Liver (tissue), 8 donors: ENCODE measurements at regions not wholly inside any gene's neighbourhood (a gene's known extent, or its start where the extent isn't known, plus 50 kb on each side); places are given as distances from the start of the nearest gene placed in this dataset.

Experiments used
- DNase-seq: peaks from one replicate; pipeline ENCODE4 v3.0.0-alpha.2; 2017; ENCODE audit warnings: low spot score
- H3K27ac ChIP-seq, 2 donors: one replicate each; pipeline ENCODE4 v1.7.0; 2013; ENCODE audit warnings: inconsistent platforms in 2 of 2, low read length in 2 of 2, control low read depth in 1 of 2, low read depth in 1 of 2, mild to moderate bottlenecking in 1 of 2
- H3K27me3 ChIP-seq, 4 donors: one replicate each; pipeline versions ENCODE4 v1.6.1 to v1.7.0; 2013; ENCODE audit warnings: low read length in 3 of 4, inconsistent platforms in 1 of 4, mild to moderate bottlenecking in 1 of 4, moderate library complexity in 1 of 4; ENCODE audit not compliant: control insufficient read depth in 4 of 4, insufficient read depth in 4 of 4
- H3K36me3 ChIP-seq, 4 donors: one replicate each; pipeline versions ENCODE4 v1.6.1 to v1.7.0; 2013; ENCODE audit warnings: low read length in 3 of 4, mild to moderate bottlenecking in 3 of 4, low read depth in 1 of 4, moderate library complexity in 1 of 4; ENCODE audit not compliant: control insufficient read depth in 4 of 4, insufficient read depth in 3 of 4
- H3K4me1 ChIP-seq, 4 donors: one replicate each; pipeline versions ENCODE4 v1.6.1 to v1.7.0; 2013; ENCODE audit warnings: low read length in 3 of 4, mild to moderate bottlenecking in 3 of 4, moderate library complexity in 1 of 4; ENCODE audit not compliant: control insufficient read depth in 4 of 4, insufficient read depth in 4 of 4
- H3K4me3 ChIP-seq, 3 donors: one replicate each; pipeline versions ENCODE4 v1.6.1 to v1.7.0; 2013; ENCODE audit warnings: low read length in 3 of 3, control low read depth in 1 of 3, low read depth in 1 of 3, mild to moderate bottlenecking in 1 of 3
- H3K9ac ChIP-seq, 2 donors: one replicate each; pipeline ENCODE4 v1.7.0; 2013; ENCODE audit warnings: low read length in 2 of 2, mild to moderate bottlenecking in 2 of 2, moderate library complexity in 2 of 2, control low read depth in 1 of 2, low read depth in 1 of 2
- H3K9me3 ChIP-seq, 4 donors: one replicate each; pipeline versions ENCODE4 v1.6.1 to v1.7.0; 2013; ENCODE audit warnings: low read length in 3 of 4; ENCODE audit not compliant: control insufficient read depth in 4 of 4
- ATF3 ChIP-seq: IDR thresholded peaks from 2 replicates; pipeline ENCODE4 v1.6.1; 2016; ENCODE audit warnings: antibody characterized with exemption
- EGR1 ChIP-seq, 2 donors: IDR thresholded peaks; 2 replicates each; pipeline ENCODE4 v1.6.1; 2016 to 2018; ENCODE audit warnings: antibody characterized with exemption in 2 of 2, low read depth in 2 of 2
- FOXA1 ChIP-seq: IDR thresholded peaks from 2 replicates; pipeline ENCODE4 v1.6.1; 2016; ENCODE audit warnings: antibody characterized with exemption
- HNF4A ChIP-seq, 2 donors: conservative IDR thresholded peaks; 2 replicates each; pipeline ENCODE4 v1.6.1; 2016; ENCODE audit warnings: antibody characterized with exemption in 2 of 2, mild to moderate bottlenecking in 2 of 2
- JUND ChIP-seq, 2 donors: IDR thresholded peaks; 2 replicates each; pipeline ENCODE4 v1.6.1; 2016; ENCODE audit warnings: antibody characterized with exemption in 2 of 2
- MAX ChIP-seq: IDR thresholded peaks from 2 replicates; pipeline ENCODE4 v1.6.1; 2016; ENCODE audit warnings: antibody characterized with exemption
- NR2F2 ChIP-seq: IDR thresholded peaks from 2 replicates; pipeline ENCODE4 v1.6.1; 2016; ENCODE audit warnings: antibody characterized with exemption
- RXRA ChIP-seq, 2 donors: IDR thresholded peaks; 2 replicates each; pipeline ENCODE4 v1.6.1; 2017 to 2018; ENCODE audit warnings: antibody characterized with exemption in 2 of 2, mild to moderate bottlenecking in 1 of 2
- TAF1 ChIP-seq: conservative IDR thresholded peaks from 2 replicates; pipeline ENCODE4 v1.6.1; 2016; ENCODE audit warnings: antibody characterized with exemption, mild to moderate bottlenecking
- WGBS: extraction: QIAGEN DNeasy Blood & Tissue Kit; methylation state at CpG from one replicate; pipeline ENCODE4 v1.1.7; 2013; 5-methylcytosine and 5-hydroxymethylcytosine counted together
- TF ChIP-seq, protein P1 (sequence below): IDR thresholded peaks from 2 replicates; pipeline ENCODE4 v1.6.1; 2016; ENCODE audit warnings: antibody characterized with exemption, mild to moderate bottlenecking
- TF ChIP-seq, protein P2 (sequence below): fragments of 150-350 bp; IDR thresholded peaks from 2 replicates; pipeline ENCODE4 v1.5.1; 2017; ENCODE audit warnings: improper control_type of control experiment, low read depth, low read length; ENCODE audit not compliant: missing input control
- donor health status: healthy.
- donor health status: healthy.
- donor health status: healthy.
- donor health status: healthy.
- donor health status: healthy.

DNA sequence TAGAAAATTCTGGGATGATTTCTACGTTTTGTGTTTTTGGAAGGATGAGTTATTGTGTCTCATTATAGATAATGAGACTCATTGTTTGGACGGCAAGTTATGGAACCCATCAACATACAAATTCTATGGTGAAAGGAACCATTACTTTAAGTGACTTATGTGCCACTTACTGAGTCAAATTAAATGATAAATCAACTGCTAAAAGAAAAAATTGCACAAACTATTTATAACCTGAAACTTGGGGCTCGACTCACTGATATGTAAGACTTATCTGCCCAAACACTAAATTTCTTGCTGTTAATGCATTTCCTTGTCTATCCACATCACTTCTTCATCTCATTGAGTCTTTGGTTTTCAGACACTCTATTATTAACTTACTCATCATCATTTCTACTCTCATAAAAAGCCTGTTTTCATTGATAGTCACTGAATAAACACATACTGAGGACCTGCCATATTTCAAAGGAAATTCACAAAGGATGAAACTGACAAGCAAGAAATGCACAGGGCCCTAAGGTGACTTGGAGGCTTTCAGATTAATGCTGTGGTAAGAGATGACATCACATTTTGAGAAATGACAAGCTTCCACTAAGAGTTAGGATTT lies 872.7 kb upstream of the ADAMTS5 start:
- H3K4me1 ChIP-seq, result no peaks in the 10 kb centered on the region
- H3K9me3 ChIP-seq, result no peaks in the 10 kb centered on the region
- no peaks in the 10 kb centered on the region for H3K27me3 ChIP-seq
- H3K4me3 ChIP-seq, result no peak overlapping the region
- TF ChIP-seq MAX (no peak), ATF3 (no peak), EGR1 (IDR thresholded peaks at IDR 0.05; ENCODE audit: low read depth in 2 of 2) (no peak), TAF1 (no peak)
- no peak for DNase-seq
- no peaks in the 10 kb centered on the region for H3K36me3 ChIP-seq
- no peak overlapping the region for H3K27ac ChIP-seq
- H3K9ac ChIP-seq, result no peak overlapping the region
- WGBS, result 85% methylated on average over 3 of the region's 3 CpGs

DNA sequence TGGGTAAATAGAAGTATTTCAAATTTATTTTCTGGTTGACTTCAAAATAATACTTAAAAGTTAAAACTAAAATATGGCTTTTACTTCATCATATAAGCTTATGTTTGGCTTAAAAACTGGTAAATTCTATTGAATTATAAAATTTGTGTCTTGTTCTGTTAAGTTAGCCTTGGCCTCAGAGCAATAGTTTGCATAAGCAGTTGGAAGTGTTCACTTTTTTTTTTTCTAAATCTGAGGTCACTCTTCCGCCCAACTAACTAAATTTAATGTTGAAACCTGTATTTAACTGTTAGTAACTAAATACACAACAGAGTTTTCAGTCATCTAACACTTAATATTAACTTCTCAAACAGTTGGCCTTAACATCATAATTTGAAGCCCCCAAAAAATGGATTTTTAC lies 871.7 kb upstream of the ADAMTS5 start:
- H3K4me1 ChIP-seq, result no peaks in the 10 kb centered on the region
- H3K27me3 ChIP-seq, result no peaks in the 10 kb centered on the region
- 49% methylated on average over 1 of the region's 1 CpG for WGBS
- no peaks in the 10 kb centered on the region for H3K9me3 ChIP-seq
- no peak overlapping the region for H3K27ac ChIP-seq
- no peak for DNase-seq
- H3K36me3 ChIP-seq, result no peaks in the 10 kb centered on the region
- H3K9ac ChIP-seq, result no peak overlapping the region
- no peak overlapping the region for H3K4me3 ChIP-seq
- TF ChIP-seq HNF4A (conservative IDR thresholded peaks at IDR 0.05) (peak in 1 of 2 donors; percentile 20), RXRA (IDR thresholded peaks at IDR 0.05) (peak in 1 of 2 donors; percentile 15), MAX (no peak)

DNA sequence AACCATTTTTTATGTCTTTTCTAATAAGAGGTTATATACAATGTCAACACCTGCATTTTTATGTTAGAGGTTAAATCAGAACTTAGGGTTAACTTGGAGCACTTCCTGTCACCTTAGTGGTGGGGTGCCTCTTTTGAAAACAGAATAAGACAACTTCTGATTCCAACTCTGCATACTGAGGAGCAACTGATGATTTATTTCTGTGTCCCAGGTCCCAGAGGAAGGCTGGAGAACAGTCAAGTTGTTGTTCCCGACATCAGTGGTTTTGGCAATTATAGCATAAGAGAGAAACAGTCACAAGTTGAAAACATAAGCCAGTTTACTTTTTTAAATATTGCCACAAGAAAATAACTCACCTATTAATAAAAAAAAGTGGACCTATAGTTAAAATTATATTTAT lies 871.0 kb upstream of the ADAMTS5 start:
- H3K36me3 ChIP-seq, result no peaks in the 10 kb centered on the region
- TF ChIP-seq JUND (IDR thresholded peaks at IDR 0.05) (no peak), TAF1 (no peak), NR2F2 (no peak), FOXA1 (no peak)
- TF ChIP-seq, protein P1, sequence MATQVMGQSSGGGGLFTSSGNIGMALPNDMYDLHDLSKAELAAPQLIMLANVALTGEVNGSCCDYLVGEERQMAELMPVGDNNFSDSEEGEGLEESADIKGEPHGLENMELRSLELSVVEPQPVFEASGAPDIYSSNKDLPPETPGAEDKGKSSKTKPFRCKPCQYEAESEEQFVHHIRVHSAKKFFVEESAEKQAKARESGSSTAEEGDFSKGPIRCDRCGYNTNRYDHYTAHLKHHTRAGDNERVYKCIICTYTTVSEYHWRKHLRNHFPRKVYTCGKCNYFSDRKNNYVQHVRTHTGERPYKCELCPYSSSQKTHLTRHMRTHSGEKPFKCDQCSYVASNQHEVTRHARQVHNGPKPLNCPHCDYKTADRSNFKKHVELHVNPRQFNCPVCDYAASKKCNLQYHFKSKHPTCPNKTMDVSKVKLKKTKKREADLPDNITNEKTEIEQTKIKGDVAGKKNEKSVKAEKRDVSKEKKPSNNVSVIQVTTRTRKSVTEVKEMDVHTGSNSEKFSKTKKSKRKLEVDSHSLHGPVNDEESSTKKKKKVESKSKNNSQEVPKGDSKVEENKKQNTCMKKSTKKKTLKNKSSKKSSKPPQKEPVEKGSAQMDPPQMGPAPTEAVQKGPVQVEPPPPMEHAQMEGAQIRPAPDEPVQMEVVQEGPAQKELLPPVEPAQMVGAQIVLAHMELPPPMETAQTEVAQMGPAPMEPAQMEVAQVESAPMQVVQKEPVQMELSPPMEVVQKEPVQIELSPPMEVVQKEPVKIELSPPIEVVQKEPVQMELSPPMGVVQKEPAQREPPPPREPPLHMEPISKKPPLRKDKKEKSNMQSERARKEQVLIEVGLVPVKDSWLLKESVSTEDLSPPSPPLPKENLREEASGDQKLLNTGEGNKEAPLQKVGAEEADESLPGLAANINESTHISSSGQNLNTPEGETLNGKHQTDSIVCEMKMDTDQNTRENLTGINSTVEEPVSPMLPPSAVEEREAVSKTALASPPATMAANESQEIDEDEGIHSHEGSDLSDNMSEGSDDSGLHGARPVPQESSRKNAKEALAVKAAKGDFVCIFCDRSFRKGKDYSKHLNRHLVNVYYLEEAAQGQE, result no peak
- TF ChIP-seq, protein P2, sequence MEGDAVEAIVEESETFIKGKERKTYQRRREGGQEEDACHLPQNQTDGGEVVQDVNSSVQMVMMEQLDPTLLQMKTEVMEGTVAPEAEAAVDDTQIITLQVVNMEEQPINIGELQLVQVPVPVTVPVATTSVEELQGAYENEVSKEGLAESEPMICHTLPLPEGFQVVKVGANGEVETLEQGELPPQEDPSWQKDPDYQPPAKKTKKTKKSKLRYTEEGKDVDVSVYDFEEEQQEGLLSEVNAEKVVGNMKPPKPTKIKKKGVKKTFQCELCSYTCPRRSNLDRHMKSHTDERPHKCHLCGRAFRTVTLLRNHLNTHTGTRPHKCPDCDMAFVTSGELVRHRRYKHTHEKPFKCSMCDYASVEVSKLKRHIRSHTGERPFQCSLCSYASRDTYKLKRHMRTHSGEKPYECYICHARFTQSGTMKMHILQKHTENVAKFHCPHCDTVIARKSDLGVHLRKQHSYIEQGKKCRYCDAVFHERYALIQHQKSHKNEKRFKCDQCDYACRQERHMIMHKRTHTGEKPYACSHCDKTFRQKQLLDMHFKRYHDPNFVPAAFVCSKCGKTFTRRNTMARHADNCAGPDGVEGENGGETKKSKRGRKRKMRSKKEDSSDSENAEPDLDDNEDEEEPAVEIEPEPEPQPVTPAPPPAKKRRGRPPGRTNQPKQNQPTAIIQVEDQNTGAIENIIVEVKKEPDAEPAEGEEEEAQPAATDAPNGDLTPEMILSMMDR, result no peak
- no peak for DNase-seq

More for the DNA sequence above, 871.0 kb upstream of the ADAMTS5 start:
- Histone ChIP-seq H3K27ac (no peak overlapping the region), H3K9me3 (no peaks in the 10 kb centered on the region), H3K27me3 (no peaks in the 10 kb centered on the region), H3K9ac (no peak overlapping the region), H3K4me3 (no peak overlapping the region), H3K4me1 (no peaks in the 10 kb centered on the region)
- WGBS, result 41% methylated on average over 1 of the region's 1 CpG
